ENCODE measurements at regions not wholly inside any gene's neighbourhood (a gene's known extent, or its start where the extent isn't known, plus 50 kb on each side); places are given as distances from the start of the nearest gene placed in this dataset.

DNA sequence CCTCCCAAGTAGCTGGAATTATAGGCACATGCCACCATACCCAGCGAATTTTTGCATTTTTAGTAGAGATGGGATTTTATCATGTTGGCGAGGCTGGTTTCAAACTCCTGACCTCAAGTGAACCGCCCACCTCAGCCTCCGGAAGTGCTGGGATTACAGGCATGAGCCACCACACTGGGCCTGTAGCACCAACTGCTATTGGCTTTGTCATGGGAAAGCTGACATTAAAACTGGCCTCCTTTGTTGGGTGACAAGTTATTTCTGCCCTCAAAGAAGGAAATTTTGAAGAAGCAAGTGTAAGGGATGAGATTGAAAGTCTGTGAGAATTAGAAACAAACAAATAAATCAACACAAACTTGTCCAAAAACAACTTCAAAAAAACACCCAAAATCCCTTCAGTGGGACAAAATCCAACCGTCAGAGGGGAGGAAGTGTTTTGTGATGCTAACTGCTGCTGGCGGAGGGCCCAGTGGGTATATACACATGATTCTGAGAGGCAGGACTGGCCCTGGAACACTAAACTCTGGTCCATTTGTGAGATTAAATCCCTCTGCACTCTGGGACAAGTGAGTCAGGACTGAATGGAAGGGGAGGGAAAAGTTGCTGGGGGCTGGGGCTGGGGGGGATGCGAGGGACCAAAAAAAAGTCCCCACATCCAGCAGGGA is 87.5 kb upstream of the NAA20 start:
- no peak for DNase-seq

DNA sequence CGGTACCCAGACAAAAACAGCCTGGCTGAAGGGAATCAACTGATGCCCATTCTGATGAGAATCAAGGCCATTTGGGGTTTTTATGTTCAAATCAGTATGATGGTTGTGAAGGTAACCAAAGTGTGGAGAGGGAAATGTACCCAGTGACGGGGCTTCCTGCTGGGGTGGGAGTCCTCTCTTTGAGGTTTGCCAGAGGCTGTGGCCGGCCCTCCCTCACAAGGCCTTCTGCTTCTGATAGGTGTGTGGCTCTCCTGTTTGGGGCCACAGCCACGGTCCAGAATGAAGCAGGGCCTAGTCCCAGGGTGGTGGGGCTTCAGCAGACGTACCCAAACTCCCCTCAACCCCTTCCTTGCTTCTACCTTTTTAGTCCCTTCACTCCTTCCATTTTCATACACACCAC is 86.7 kb upstream of the NAA20 start:
- no peak for DNase-seq

- DNase-seq: peak; percentile 69
Measured at GRCh38 chr20:19932170-19932667, 84.9 kb upstream of the NAA20 start.

DNA sequence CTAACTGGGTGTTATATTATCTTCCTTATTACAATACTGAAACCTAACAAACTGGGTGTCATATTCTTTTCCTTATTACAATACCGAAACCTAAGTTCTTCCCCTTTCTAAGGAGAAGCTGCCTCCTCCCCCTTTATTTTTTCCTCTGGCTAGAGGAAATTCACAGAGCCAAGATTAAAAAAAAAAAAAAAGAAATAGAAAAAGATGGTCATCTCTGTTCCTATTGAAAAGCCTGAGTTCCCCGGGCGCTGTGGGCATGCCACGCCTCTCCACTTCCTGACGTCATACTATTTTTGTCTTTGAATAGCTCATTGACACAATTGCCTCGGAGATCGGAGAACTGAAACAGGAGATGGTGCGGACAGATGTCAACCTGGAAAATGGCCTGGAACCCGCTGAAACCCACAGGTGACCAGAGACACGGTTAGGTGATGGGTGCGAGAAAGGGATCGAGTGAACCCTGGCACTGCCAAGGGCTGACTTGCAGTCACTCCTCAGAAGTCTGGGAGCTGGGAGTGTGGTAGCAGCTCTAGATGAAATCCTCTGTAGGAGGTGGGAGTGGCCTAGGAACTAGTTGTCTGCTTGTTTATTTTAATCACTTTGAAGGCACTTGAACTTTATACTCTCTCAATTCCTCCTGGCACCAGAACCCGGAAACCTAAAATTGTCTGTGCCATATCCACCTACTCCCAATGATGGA is 82.2 kb upstream of the NAA20 start:
- peak; percentile 65 for DNase-seq

GRCh38 chr20:19935842-19936241 is 81.3 kb upstream of the NAA20 start:
- DNase-seq: no peak

GRCh38 chr20:19936466-19937200 is 80.5 kb upstream of the NAA20 start:
- DNase-seq: no peak

DNA sequence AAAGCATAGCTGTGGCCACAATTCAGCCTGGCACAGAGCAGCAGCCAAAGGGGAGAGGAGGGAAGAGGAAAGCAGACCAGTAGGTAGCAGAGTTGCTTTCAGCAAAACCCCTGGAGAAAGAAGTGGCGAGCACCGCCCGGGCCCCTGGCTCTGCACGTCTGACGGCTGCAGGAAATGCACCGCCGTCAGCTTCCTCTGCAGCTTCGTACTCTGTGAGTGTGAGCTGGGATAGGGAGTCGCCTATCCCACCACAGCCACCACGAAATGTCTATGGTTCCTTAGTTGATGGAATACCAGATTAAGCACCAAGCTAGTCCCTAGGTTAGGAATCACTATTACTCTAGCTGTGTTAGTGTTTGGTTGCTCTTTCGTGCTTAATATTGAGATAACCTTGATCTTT is 79.9 kb upstream of the NAA20 start:
- DNase-seq: peak; percentile 41

- no peak for DNase-seq
Measured at GRCh38 chr20:19937651-19938420, 79.3 kb upstream of the NAA20 start.

DNA sequence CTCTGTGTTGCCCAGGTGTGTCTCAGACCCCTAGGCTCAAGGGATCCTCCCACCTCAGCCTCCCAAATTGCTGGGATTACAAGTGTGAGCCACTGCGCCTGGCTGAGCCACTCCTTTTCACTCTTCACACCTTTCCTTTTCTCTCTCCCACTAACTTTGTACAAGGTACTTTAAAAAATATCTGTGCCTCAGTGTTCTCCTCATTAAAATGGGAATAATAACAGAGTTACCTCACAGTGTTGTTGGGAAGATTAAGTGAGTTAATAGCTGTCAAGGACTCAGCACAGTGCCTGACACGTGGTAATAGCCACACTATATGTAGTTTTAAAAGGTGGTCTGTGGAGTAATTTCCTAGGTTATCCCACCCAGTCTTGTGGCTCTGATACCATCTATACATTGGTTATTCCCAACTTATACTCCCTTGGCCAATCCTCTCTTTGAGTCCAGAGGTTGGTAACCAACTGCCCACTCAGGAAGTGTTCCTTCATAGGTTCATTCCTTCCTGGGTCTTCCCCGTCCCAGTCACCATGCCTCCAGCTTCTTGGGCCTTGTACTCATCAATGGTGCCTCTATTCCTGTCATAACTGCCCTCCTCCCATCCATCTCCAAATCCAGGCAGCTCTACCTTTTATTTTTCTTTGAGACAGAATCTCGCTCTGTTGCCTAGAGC is 78.6 kb upstream of the NAA20 start:
- no peak for DNase-seq

DNA sequence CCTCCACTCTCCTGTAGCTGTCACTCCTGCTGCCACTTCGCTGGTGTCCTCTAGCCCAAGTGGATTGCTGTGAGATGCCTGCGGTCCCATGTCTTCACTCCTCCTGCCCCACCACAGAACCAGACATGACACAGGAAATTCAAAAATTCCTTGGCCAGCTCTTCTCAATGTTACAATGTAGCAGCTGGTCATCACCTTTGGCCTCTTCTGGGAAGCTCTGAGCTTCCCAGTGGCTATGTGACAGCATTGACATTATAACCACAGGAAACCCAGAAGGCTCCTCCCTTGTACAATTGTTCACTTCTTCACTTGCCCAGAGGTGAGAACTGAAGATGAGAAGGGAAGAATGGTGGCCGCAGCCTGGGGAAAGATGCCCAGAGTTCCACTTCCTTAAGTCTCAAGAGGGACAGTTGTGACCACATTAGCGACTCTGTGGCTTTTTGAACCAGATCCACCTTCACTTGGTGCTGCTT is 76.1 kb upstream of the NAA20 start:
- no peak for DNase-seq

DNA sequence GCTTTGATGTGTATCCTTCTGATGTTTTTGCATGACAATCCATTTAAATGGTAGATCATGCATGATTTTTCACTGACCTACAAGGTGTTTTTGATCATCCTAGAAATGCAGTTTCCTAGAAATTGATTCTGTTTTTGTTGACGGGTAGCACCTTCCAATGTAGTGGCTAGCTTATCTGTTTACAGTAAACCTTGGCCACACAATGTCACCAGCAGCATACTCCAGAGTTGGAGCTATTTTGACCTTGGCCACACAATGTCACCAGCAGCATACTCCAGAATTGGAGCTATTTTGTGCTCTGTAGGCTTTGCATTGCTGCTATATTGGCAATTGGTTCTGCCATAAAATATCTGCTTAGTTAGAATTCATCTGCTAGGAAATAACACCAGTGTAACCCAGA is 74.6 kb upstream of the NAA20 start:
- DNase-seq: no peak

GRCh38 chr20:19943061-19943521 is 74.1 kb upstream of the NAA20 start:
- DNase-seq: no peak

- no peak for DNase-seq
Measured at GRCh38 chr20:19944772-19945459, 72.2 kb upstream of the NAA20 start.

- no peak for DNase-seq
Measured at GRCh38 chr20:19945732-19946670, 71.2 kb upstream of the NAA20 start.

DNA sequence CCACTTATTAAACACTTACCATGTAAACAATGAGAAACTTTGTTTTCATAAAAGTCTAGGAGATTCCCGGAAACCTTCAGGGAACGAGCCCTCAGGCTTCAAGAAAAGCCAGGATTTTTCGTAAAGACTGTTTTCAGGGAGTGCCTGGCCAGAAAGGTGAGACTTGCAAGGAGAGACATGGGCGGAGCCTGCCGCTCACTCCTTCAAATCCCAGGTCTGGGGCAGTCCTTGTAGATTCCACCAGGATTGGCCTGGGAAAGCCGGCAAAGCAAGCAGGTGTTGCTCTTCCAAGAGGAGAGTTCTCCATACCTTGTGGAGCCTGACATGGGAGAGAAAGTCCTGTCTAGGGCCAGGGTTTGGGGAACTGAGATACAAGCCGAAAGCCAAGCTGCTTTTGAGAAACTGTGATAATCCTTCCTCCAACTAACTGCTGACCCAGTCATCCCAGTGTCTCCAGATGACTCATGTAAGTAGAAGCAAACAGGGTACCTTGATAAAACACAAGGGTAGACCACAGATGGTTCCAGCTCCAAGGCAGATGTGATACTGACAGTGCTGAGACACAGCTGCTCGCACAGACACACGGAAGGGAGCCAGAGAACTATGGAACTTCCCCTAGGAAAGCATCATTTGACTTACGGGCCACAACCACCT is 69.4 kb upstream of the NAA20 start:
- no peak for DNase-seq

DNA sequence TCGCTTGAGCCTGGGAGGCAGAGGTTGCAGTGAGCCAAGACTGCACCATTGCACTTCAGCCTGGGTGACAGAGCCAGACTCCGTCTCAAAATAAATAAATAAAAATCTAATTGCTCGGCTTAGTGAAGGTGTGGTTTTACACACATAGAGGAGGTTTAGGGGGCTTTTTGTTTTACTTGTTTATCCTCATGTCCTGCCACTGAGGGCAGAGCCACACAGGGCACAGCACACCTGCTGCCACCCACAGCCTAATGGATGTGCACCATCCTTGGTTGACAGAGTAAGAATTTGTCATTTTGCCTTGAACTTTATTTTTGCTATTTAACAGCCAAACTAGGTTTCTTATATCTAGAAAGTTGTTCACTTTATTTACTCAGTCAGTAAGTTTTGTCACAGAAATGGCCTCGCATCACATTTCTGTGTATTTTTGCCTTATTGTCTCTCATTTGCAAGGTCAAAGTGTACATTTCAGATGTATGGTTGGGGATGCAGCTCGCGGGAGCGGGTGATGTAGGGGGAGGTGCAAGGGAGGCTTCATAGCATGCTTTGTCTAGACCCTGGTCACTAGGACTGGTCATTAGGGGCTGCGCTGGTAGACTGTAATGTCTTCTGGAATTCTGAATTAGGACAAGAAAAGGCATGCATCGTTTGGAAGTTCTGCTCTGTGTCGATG is 67.8 kb upstream of the NAA20 start:
- DNase-seq: no peak

- DNase-seq: no peak
Measured at GRCh38 chr20:19950042-19950441, 67.1 kb upstream of the NAA20 start.

DNA sequence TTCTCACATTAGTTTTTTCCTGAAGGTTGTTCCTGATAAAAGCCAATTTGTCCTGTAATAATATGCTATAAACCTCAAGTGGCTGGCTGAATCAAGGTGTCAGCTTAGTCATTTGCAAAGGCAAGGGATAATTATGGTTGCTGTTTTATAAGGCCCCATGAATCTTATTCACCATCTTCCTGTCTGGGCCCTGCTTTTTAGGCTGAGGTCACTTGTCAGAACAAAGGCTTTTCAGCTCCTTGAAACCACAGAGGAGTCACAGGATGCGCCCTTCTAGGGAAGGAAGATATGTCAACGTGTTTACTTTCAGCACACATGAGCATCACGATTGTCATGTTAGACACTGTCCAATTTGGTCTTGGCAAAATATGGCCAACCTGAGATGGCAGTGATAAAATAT is 64.8 kb upstream of the NAA20 start:
- DNase-seq: no peak

DNA sequence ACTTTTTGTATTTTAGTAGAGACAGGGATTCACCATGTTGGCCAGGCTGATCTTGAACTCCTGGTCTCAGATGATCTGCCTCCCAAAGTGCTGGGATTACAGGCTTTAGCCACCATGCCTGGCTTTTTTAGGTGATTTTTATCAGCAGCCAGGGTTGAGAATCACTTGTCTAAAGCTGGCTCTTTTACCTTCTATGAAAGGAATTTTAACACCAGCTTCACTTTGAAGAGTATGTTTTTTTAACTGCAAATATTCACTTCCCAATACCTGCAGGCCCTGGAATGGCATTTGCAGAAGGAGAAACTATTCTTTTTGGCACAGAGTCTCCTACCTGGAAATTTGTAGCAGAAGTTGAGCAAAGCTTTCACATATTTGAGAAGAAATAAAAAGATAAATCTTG is 63.6 kb upstream of the NAA20 start:
- DNase-seq: no peak
